K562 (cell line): ENCODE measurements at regions not wholly inside any gene's neighbourhood (a gene's known extent, or its start where the extent isn't known, plus 50 kb on each side); places are given as distances from the start of the nearest gene placed in this dataset.

Experiments
- ATAC-seq: fragments of 200-7000 bp; cut with Tn5 transposase; 3 replicates; pipeline ENCODE4 v1.9.1; 2020; ENCODE audit warnings: moderate library complexity
- BruUV-seq: library from RNA; stranded (reverse); fragments of 400-500 nt; replicated peaks from 2 replicates; lab custom pipeline; 2021; lab: Mats Ljungman, UMichigan
- CTCF ChIA-PET: fragments of 300-600 bp; formaldehyde crosslinking; extraction: SDS; loops from one replicate; lab custom pipeline; 2021; ENCODE audit warnings: low intra/inter-chr PET ratio; lab: Yijun Ruan, JAX
- POLR2A ChIA-PET: fragments of 300-600, 350-650 bp; sonication (Branson Sonifier 250); formaldehyde crosslinking; extraction: SDS; loops from one replicate; lab custom pipeline; 2021; ENCODE audit warnings: antibody characterized with exemption, inconsistent platforms; lab: Yijun Ruan, JAX
- DNase-seq, 4 experiments: peaks; one replicate each; pipeline versions ENCODE4 v3.0.0 to v3.0.0-alpha.2; 2011 to 2018; ENCODE audit warnings: low spot score in 3 of 4, mixed read lengths in 3 of 4; ENCODE audit errors: extremely low read depth in 1 of 4
- FAIRE-seq: peaks from 2 replicates; lab custom pipeline; 2011; peaks lifted over from hg19 to GRCh38; lab: Jason Lieb, UNC
- H2AFZ ChIP-seq: 2 replicates; pipeline ENCODE4 v1.6.0; 2011; ENCODE audit warnings: low read depth, low read length, control low read depth, inconsistent platforms
- H3K27ac ChIP-seq: fragments of 200-600 bp; 3 replicates; pipeline ENCODE4 v1.8.0; 2011; ENCODE audit warnings: low read depth, mild to moderate bottlenecking, control low read depth, inconsistent platforms, low read length, moderate library complexity, mixed read lengths; ENCODE audit errors: extremely low read depth
- H3K27me3 ChIP-seq, 2 experiments: fragments of 300-600 bp in 1 of 2; 2 replicates in 1 of 2; 3 replicates in 1 of 2; pipeline versions ENCODE4 v1.6.0 to v1.8.0; 2011; ENCODE audit warnings: inconsistent platforms in 2 of 2, low read length in 2 of 2, mild to moderate bottlenecking in 1 of 2, mixed read lengths in 1 of 2, moderate library complexity in 1 of 2; ENCODE audit not compliant: control insufficient read depth in 2 of 2, insufficient read depth in 2 of 2
- H3K36me3 ChIP-seq: fragments of 300-600 bp; 3 replicates; pipeline ENCODE4 v1.8.0; 2011; ENCODE audit warnings: mild to moderate bottlenecking, low read length, inconsistent platforms; ENCODE audit not compliant: control insufficient read depth, insufficient read depth
- H3K4me1 ChIP-seq, 2 experiments: fragments of 200-600 bp in 1 of 2; replicated peaks in 1 of 2; 2 replicates in 1 of 2; 3 replicates in 1 of 2; pipeline versions ENCODE4 v1.5.1 to v1.8.0; 2011; ENCODE audit warnings: inconsistent platforms in 2 of 2, low read length in 2 of 2, mild to moderate bottlenecking in 1 of 2, mixed read lengths in 1 of 2, moderate library complexity in 1 of 2; ENCODE audit not compliant: control insufficient read depth in 2 of 2, insufficient read depth in 2 of 2
- H3K4me2 ChIP-seq: 2 replicates; pipeline ENCODE4 v1.6.1; 2011; ENCODE audit warnings: low read length, control low read depth, inconsistent platforms, mixed read lengths; ENCODE audit not compliant: insufficient read depth
- H3K4me3 ChIP-seq: fragments of 200-600 bp; sonication (generic), shearing (Covaris generic); 2 replicates; pipeline ENCODE4 v1.5.1; 2016; ENCODE audit warnings: control low read depth, inconsistent platforms
- H3K79me2 ChIP-seq: fragments of 200-600 bp; 3 replicates; pipeline ENCODE4 v1.8.0; 2011; ENCODE audit warnings: low read length, inconsistent platforms; ENCODE audit not compliant: control insufficient read depth, insufficient read depth
- H3K9ac ChIP-seq, 2 experiments: 2 replicates each; pipeline versions ENCODE4 v1.6.0 to v1.6.1; 2011; ENCODE audit warnings: low read depth in 2 of 2, low read length in 2 of 2, control low read depth in 1 of 2, inconsistent platforms in 1 of 2, mild to moderate bottlenecking in 1 of 2, mixed read lengths in 1 of 2; ENCODE audit not compliant: insufficient read depth in 1 of 2
- H3K9me1 ChIP-seq: one replicate; pipeline ENCODE4 v1.6.0; 2011; ENCODE audit warnings: inconsistent platforms, mild to moderate bottlenecking, low read length, moderate library complexity; ENCODE audit not compliant: control insufficient read depth, insufficient read depth
- H3K9me3 ChIP-seq: replicated peaks from 2 replicates; pipeline ENCODE4 v1.5.1; 2011; ENCODE audit warnings: low read depth, low read length, inconsistent platforms; ENCODE audit not compliant: control insufficient read depth, insufficient read depth
- H4K20me1 ChIP-seq: replicated peaks from 2 replicates; pipeline ENCODE4 v1.6.1; 2011; ENCODE audit warnings: low read length, inconsistent platforms, mixed read lengths; ENCODE audit not compliant: control insufficient read depth, insufficient read depth
- BACH1 ChIP-seq: fragments of 200-800 bp; sonication (Bioruptor generic); IDR thresholded peaks from 2 replicates; pipeline ENCODE4 v1.6.1; 2016; ENCODE audit warnings: missing genetic modification characterization, missing compliant biosample characterization
- CREBBP ChIP-seq: IDR thresholded peaks from one replicate; pipeline ENCODE4 v1.6.1; 2012; ENCODE audit warnings: low read depth, mild to moderate bottlenecking, control low read depth, inconsistent platforms, low read length
- ERF ChIP-seq: fragments of 450-650 bp; formaldehyde crosslinking; IDR thresholded peaks from 2 replicates; pipeline ENCODE4 v1.4.0; 2020; ENCODE audit warnings: mild to moderate bottlenecking, mixed read lengths
- MTA2 ChIP-seq: fragments of 450-650 bp; IDR thresholded peaks from 2 replicates; pipeline ENCODE4 v1.6.1; 2016; ENCODE audit warnings: low read depth
- NEUROD1 ChIP-seq: fragments of 150-350 bp; IDR thresholded peaks from 2 replicates; pipeline ENCODE4 v1.6.1; 2014; ENCODE audit warnings: borderline replicate concordance, low read length, low read depth; ENCODE audit not compliant: partially characterized antibody
- PURB ChIP-seq: sonication (generic); formaldehyde crosslinking; IDR thresholded peaks from 2 replicates; pipeline ENCODE4 v1.9.0; 2021; ENCODE audit warnings: low read depth, mild to moderate bottlenecking, missing genetic modification reagents
- RFX1 ChIP-seq: fragments of 450-650 bp; IDR thresholded peaks from 2 replicates; pipeline ENCODE4 v1.6.1; 2016; ENCODE audit warnings: mild to moderate bottlenecking, moderate library complexity
- RNF2 ChIP-seq: sonication (generic); IDR thresholded peaks from 2 replicates; pipeline ENCODE4 v1.6.1; 2016
- SAFB2 ChIP-seq: fragments of 200-400 bp; formaldehyde crosslinking; IDR thresholded peaks from 2 replicates; pipeline ENCODE4 v1.6.1; 2018; ENCODE audit warnings: borderline replicate concordance, low read length, low read depth, moderate library complexity; ENCODE audit not compliant: severe bottlenecking
- SUPT5H ChIP-seq: fragments of 450-650 bp; IDR thresholded peaks from 2 replicates; pipeline ENCODE4 v1.6.1; 2016
- U2AF1 ChIP-seq: fragments of 200-400 bp; formaldehyde crosslinking; optimal IDR thresholded peaks from 2 replicates; pipeline ENCODE3; 2017; ENCODE audit warnings: mild to moderate bottlenecking, low read depth, low read length, moderate library complexity
- ZBTB9 ChIP-seq: fragments of 450-650 bp; formaldehyde crosslinking; IDR thresholded peaks from 2 replicates; pipeline ENCODE4 v1.4.0; 2020; ENCODE audit warnings: mild to moderate bottlenecking, moderate library complexity
- ZNF324 ChIP-seq: fragments of 250-450 bp; sonication (Bioruptor Pico); IDR thresholded peaks from 2 replicates; pipeline ENCODE4 v1.4.0; 2020; ENCODE audit warnings: mild to moderate bottlenecking
- ZNF551 ChIP-seq: fragments of 250-450 bp; sonication (Bioruptor Pico); IDR thresholded peaks from 2 replicates; pipeline ENCODE4 v1.5.0; 2021; ENCODE audit warnings: mild to moderate bottlenecking, moderate library complexity
- ZNF77 ChIP-seq: fragments of 250-450 bp; sonication (Bioruptor Pico); IDR thresholded peaks from 2 replicates; pipeline ENCODE4 v1.5.0; 2020
- WGBS: fragments of 100-300 bp; shearing (Covaris generic); methylation state at CpG from one replicate; pipeline ENCODE4 v1.1.6; 2016; ENCODE audit warnings: low coverage, mixed read lengths; ENCODE audit not compliant: insufficient coverage; ENCODE audit errors: missing lambda C conversion rate; 5-methylcytosine and 5-hydroxymethylcytosine counted together
- in situ Hi-C: fragments of 300-500 bp; cut with MboI; formaldehyde crosslinking; loops from 4 replicates; pipeline ENCODE4 v1.15.0; 2018; ENCODE audit warnings: inconsistent platforms, mixed read lengths
- intact Hi-C: fragments of 100-400 bp; cut with micrococcal nuclease; formaldehyde crosslinking; loops from 2 replicates; pipeline ENCODE4 v1.14.2; 2022
- TF ChIP-seq, protein P1 (sequence below): fragments of 450-650 bp; IDR thresholded peaks from 2 replicates; pipeline ENCODE4 v1.6.1; 2016; ENCODE audit warnings: mild to moderate bottlenecking
- TF ChIP-seq, protein P2 (sequence below): fragments of 450-650 bp; conservative IDR thresholded peaks from 2 replicates; pipeline ENCODE4 v1.6.1; 2016; ENCODE audit warnings: missing genetic modification characterization, low read depth, mild to moderate bottlenecking, missing compliant biosample characterization, moderate library complexity
- TF ChIP-seq, protein P3 (sequence below): fragments of 450-650 bp; IDR thresholded peaks from 2 replicates; pipeline ENCODE4 v1.6.1; 2017; ENCODE audit warnings: antibody characterized with exemption

DNA sequence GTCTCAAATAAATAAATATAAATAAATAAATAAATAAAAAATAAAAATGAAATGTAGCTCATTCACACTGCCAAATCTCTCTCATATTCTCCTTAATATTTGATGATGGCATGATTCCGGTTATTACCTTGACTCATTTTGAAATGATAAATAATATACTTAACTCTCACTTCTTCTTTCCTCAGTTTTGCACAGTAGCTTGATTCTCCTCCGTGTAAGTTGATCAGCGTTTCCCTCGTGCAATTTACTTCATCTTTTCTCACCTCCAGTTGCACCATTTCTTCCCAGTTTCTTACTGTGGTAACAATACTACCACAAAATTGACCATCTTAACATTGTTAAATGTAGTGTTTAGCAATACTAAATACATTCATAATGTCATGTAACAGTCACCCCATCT lies 111.6 kb downstream of the RIPK4 start:
- TF ChIP-seq SUPT5H: no peak
- TF ChIP-seq, protein P1, sequence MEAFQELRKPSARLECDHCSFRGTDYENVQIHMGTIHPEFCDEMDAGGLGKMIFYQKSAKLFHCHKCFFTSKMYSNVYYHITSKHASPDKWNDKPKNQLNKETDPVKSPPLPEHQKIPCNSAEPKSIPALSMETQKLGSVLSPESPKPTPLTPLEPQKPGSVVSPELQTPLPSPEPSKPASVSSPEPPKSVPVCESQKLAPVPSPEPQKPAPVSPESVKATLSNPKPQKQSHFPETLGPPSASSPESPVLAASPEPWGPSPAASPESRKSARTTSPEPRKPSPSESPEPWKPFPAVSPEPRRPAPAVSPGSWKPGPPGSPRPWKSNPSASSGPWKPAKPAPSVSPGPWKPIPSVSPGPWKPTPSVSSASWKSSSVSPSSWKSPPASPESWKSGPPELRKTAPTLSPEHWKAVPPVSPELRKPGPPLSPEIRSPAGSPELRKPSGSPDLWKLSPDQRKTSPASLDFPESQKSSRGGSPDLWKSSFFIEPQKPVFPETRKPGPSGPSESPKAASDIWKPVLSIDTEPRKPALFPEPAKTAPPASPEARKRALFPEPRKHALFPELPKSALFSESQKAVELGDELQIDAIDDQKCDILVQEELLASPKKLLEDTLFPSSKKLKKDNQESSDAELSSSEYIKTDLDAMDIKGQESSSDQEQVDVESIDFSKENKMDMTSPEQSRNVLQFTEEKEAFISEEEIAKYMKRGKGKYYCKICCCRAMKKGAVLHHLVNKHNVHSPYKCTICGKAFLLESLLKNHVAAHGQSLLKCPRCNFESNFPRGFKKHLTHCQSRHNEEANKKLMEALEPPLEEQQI: no peak
- TF ChIP-seq, protein P2, sequence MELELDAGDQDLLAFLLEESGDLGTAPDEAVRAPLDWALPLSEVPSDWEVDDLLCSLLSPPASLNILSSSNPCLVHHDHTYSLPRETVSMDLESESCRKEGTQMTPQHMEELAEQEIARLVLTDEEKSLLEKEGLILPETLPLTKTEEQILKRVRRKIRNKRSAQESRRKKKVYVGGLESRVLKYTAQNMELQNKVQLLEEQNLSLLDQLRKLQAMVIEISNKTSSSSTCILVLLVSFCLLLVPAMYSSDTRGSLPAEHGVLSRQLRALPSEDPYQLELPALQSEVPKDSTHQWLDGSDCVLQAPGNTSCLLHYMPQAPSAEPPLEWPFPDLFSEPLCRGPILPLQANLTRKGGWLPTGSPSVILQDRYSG: no peak
- TF ChIP-seq NEUROD1: no peak
- TF ChIP-seq, protein P3, sequence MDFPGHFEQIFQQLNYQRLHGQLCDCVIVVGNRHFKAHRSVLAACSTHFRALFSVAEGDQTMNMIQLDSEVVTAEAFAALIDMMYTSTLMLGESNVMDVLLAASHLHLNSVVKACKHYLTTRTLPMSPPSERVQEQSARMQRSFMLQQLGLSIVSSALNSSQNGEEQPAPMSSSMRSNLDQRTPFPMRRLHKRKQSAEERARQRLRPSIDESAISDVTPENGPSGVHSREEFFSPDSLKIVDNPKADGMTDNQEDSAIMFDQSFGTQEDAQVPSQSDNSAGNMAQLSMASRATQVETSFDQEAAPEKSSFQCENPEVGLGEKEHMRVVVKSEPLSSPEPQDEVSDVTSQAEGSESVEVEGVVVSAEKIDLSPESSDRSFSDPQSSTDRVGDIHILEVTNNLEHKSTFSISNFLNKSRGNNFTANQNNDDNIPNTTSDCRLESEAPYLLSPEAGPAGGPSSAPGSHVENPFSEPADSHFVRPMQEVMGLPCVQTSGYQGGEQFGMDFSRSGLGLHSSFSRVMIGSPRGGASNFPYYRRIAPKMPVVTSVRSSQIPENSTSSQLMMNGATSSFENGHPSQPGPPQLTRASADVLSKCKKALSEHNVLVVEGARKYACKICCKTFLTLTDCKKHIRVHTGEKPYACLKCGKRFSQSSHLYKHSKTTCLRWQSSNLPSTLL: no peak
- TF ChIP-seq ERF (CRISPR knock-in tag): no peak
- no peak for TF ChIP-seq ZNF324
- TF ChIP-seq RNF2: no peak
- no peak for TF ChIP-seq CREBBP
- no peak for TF ChIP-seq PURB (CRISPR knock-in tag)
- no peak for TF ChIP-seq U2AF1
- no peak for TF ChIP-seq MTA2
- no peak for TF ChIP-seq ZBTB9 (CRISPR knock-in tag)
- no peak for TF ChIP-seq RFX1
- no peak for TF ChIP-seq ZNF551 (CRISPR knock-in tag)
- TF ChIP-seq SAFB2: no peak
- no peak for TF ChIP-seq BACH1
- TF ChIP-seq ZNF77 (CRISPR knock-in tag): no peak
- TF ChIP-seq, all 486 proteins: peak for 0
- no peak overlapping the region for H3K4me2 ChIP-seq
- no peaks in the 10 kb centered on the region for H3K36me3 ChIP-seq
- H4K20me1 ChIP-seq: no peaks in the 10 kb centered on the region
- H3K9me1 ChIP-seq: no peaks in the 10 kb centered on the region
- in situ Hi-C loops (no loop called here), intact Hi-C loops (no loop called here)
- H3K4me1 ChIP-seq: no peaks in the 10 kb centered on the region
- no peak for DNase-seq
- no peaks in the 10 kb centered on the region for H3K9me3 ChIP-seq
- H3K27ac ChIP-seq: no peak overlapping the region
- WGBS: 0% methylated on average over 4 of the region's 4 CpGs
- H3K79me2 ChIP-seq: no peaks in the 10 kb centered on the region
- ChIA-PET POLR2A (no interaction called here), CTCF (no interaction called here)
- FAIRE-seq: no peak
- H3K4me3 ChIP-seq: no peak overlapping the region
- H2AFZ ChIP-seq: no peak overlapping the region
- H3K27me3 ChIP-seq: peaks cover 13 to 27% of the 10 kb centered on the region in 2 experiments
- BruUV-seq: no TSS peak
- H3K9ac ChIP-seq: no peak overlapping the region
- no peak for ATAC-seq
